K562 (cell line): ENCODE measurements at regions not wholly inside any gene's neighbourhood (a gene's known extent, or its start where the extent isn't known, plus 50 kb on each side); places are given as distances from the start of the nearest gene placed in this dataset.

Experiments used
- ATAC-seq: fragments of 200-7000 bp; cut with Tn5 transposase; 3 replicates; pipeline ENCODE4 v1.9.1; 2020; ENCODE audit warnings: moderate library complexity
- BruUV-seq: library from RNA; stranded (reverse); fragments of 400-500 nt; replicated peaks from 2 replicates; lab custom pipeline; 2021; lab: Mats Ljungman, UMichigan
- CTCF ChIA-PET: fragments of 300-600 bp; formaldehyde crosslinking; extraction: SDS; loops from one replicate; lab custom pipeline; 2021; ENCODE audit warnings: low intra/inter-chr PET ratio; lab: Yijun Ruan, JAX
- POLR2A ChIA-PET: fragments of 300-600, 350-650 bp; sonication (Branson Sonifier 250); formaldehyde crosslinking; extraction: SDS; loops from one replicate; lab custom pipeline; 2021; ENCODE audit warnings: antibody characterized with exemption, inconsistent platforms; lab: Yijun Ruan, JAX
- DNase-seq, 4 experiments: peaks; one replicate each; pipeline versions ENCODE4 v3.0.0 to v3.0.0-alpha.2; 2011 to 2018; ENCODE audit warnings: low spot score in 3 of 4, mixed read lengths in 3 of 4; ENCODE audit errors: extremely low read depth in 1 of 4
- FAIRE-seq: peaks from 2 replicates; lab custom pipeline; 2011; peaks lifted over from hg19 to GRCh38; lab: Jason Lieb, UNC
- H2AFZ ChIP-seq: 2 replicates; pipeline ENCODE4 v1.6.0; 2011; ENCODE audit warnings: low read depth, low read length, control low read depth, inconsistent platforms
- H3K27ac ChIP-seq: fragments of 200-600 bp; 3 replicates; pipeline ENCODE4 v1.8.0; 2011; ENCODE audit warnings: low read depth, mild to moderate bottlenecking, control low read depth, inconsistent platforms, low read length, moderate library complexity, mixed read lengths; ENCODE audit errors: extremely low read depth
- H3K27me3 ChIP-seq, 2 experiments: fragments of 300-600 bp in 1 of 2; 2 replicates in 1 of 2; 3 replicates in 1 of 2; pipeline versions ENCODE4 v1.6.0 to v1.8.0; 2011; ENCODE audit warnings: inconsistent platforms in 2 of 2, low read length in 2 of 2, mild to moderate bottlenecking in 1 of 2, mixed read lengths in 1 of 2, moderate library complexity in 1 of 2; ENCODE audit not compliant: control insufficient read depth in 2 of 2, insufficient read depth in 2 of 2
- H3K36me3 ChIP-seq: fragments of 300-600 bp; 3 replicates; pipeline ENCODE4 v1.8.0; 2011; ENCODE audit warnings: mild to moderate bottlenecking, low read length, inconsistent platforms; ENCODE audit not compliant: control insufficient read depth, insufficient read depth
- H3K4me1 ChIP-seq, 2 experiments: fragments of 200-600 bp in 1 of 2; replicated peaks in 1 of 2; 2 replicates in 1 of 2; 3 replicates in 1 of 2; pipeline versions ENCODE4 v1.5.1 to v1.8.0; 2011; ENCODE audit warnings: inconsistent platforms in 2 of 2, low read length in 2 of 2, mild to moderate bottlenecking in 1 of 2, mixed read lengths in 1 of 2, moderate library complexity in 1 of 2; ENCODE audit not compliant: control insufficient read depth in 2 of 2, insufficient read depth in 2 of 2
- H3K4me2 ChIP-seq: 2 replicates; pipeline ENCODE4 v1.6.1; 2011; ENCODE audit warnings: low read length, control low read depth, inconsistent platforms, mixed read lengths; ENCODE audit not compliant: insufficient read depth
- H3K4me3 ChIP-seq: fragments of 200-600 bp; sonication (generic), shearing (Covaris generic); 2 replicates; pipeline ENCODE4 v1.5.1; 2016; ENCODE audit warnings: control low read depth, inconsistent platforms
- H3K79me2 ChIP-seq: fragments of 200-600 bp; 3 replicates; pipeline ENCODE4 v1.8.0; 2011; ENCODE audit warnings: low read length, inconsistent platforms; ENCODE audit not compliant: control insufficient read depth, insufficient read depth
- H3K9ac ChIP-seq, 2 experiments: 2 replicates each; pipeline versions ENCODE4 v1.6.0 to v1.6.1; 2011; ENCODE audit warnings: low read depth in 2 of 2, low read length in 2 of 2, control low read depth in 1 of 2, inconsistent platforms in 1 of 2, mild to moderate bottlenecking in 1 of 2, mixed read lengths in 1 of 2; ENCODE audit not compliant: insufficient read depth in 1 of 2
- H3K9me1 ChIP-seq: one replicate; pipeline ENCODE4 v1.6.0; 2011; ENCODE audit warnings: inconsistent platforms, mild to moderate bottlenecking, low read length, moderate library complexity; ENCODE audit not compliant: control insufficient read depth, insufficient read depth
- H3K9me3 ChIP-seq: replicated peaks from 2 replicates; pipeline ENCODE4 v1.5.1; 2011; ENCODE audit warnings: low read depth, low read length, inconsistent platforms; ENCODE audit not compliant: control insufficient read depth, insufficient read depth
- H4K20me1 ChIP-seq: replicated peaks from 2 replicates; pipeline ENCODE4 v1.6.1; 2011; ENCODE audit warnings: low read length, inconsistent platforms, mixed read lengths; ENCODE audit not compliant: control insufficient read depth, insufficient read depth
- EGR1 ChIP-seq: fragments of 450-650 bp; conservative IDR thresholded peaks from 2 replicates; pipeline ENCODE4 v1.6.1; 2017; ENCODE audit warnings: mild to moderate bottlenecking
- HINFP ChIP-seq: fragments of 450-650 bp; conservative IDR thresholded peaks from 2 replicates; pipeline ENCODE4 v1.6.1; 2016; ENCODE audit warnings: missing genetic modification characterization, low read depth, mild to moderate bottlenecking, control low read depth, missing compliant biosample characterization
- POLR2G ChIP-seq: fragments of 200-400 bp; formaldehyde crosslinking; IDR thresholded peaks from 2 replicates; pipeline ENCODE4 v1.6.1; 2017; ENCODE audit warnings: low read depth, mild to moderate bottlenecking, antibody characterized with exemption, low read length, moderate library complexity
- RCOR1 ChIP-seq, 2 experiments: IDR thresholded peaks; 2 replicates each; pipeline ENCODE4 v1.6.1; 2012; ENCODE audit warnings: low read depth in 2 of 2, low read length in 2 of 2, borderline replicate concordance in 1 of 2, improper control_type of control experiment in 1 of 2
- RUNX1 ChIP-seq: sonication (generic); IDR thresholded peaks from 2 replicates; pipeline ENCODE4 v1.6.1; 2016; ENCODE audit warnings: antibody characterized with exemption, low read depth
- TARDBP ChIP-seq: fragments of 450-650 bp; IDR thresholded peaks from 2 replicates; pipeline ENCODE4 v1.6.1; 2016
- TFAM ChIP-seq: fragments of 250-450 bp; sonication (Bioruptor Pico); conservative IDR thresholded peaks from 2 replicates; pipeline ENCODE4 v1.5.0; 2021; ENCODE audit warnings: mild to moderate bottlenecking, moderate library complexity
- TFE3 ChIP-seq: fragments of 450-650 bp; formaldehyde crosslinking; IDR thresholded peaks from 2 replicates; pipeline ENCODE4 v1.4.0; 2020; ENCODE audit warnings: mild to moderate bottlenecking, mixed read lengths
- ZNF318 ChIP-seq, 2 experiments: fragments of 450-650 bp; IDR thresholded peaks; 2 replicates each; pipeline ENCODE4 v1.6.1; 2016; ENCODE audit warnings: mild to moderate bottlenecking in 2 of 2, borderline replicate concordance in 1 of 2, low read depth in 1 of 2, moderate library complexity in 1 of 2
- WGBS: fragments of 100-300 bp; shearing (Covaris generic); methylation state at CpG from one replicate; pipeline ENCODE4 v1.1.6; 2016; ENCODE audit warnings: low coverage, mixed read lengths; ENCODE audit not compliant: insufficient coverage; ENCODE audit errors: missing lambda C conversion rate; 5-methylcytosine and 5-hydroxymethylcytosine counted together
- in situ Hi-C: fragments of 300-500 bp; cut with MboI; formaldehyde crosslinking; loops from 4 replicates; pipeline ENCODE4 v1.15.0; 2018; ENCODE audit warnings: inconsistent platforms, mixed read lengths
- intact Hi-C: fragments of 100-400 bp; cut with micrococcal nuclease; formaldehyde crosslinking; loops from 2 replicates; pipeline ENCODE4 v1.14.2; 2022

GRCh38 chr10:118892255-118892654, 137.3 kb upstream of the NANOS1 start:
- no peak overlapping the region for H2AFZ ChIP-seq
- no peak overlapping the region for H3K4me2 ChIP-seq
- intact Hi-C loops = no loop called here
- H3K27ac ChIP-seq = no peak overlapping the region
- no peaks in the 10 kb centered on the region for H3K36me3 ChIP-seq
- no peak for DNase-seq
- no peaks in the 10 kb centered on the region; a peak in 1 of 5 replicates for H3K4me1 ChIP-seq
- BruUV-seq = no TSS peak
- ATAC-seq = no peak
- no peak for FAIRE-seq
- POLR2A ChIA-PET = no interaction called here
- H3K9me3 ChIP-seq = no peaks in the 10 kb centered on the region
- CTCF ChIA-PET = no interaction called here
- H3K79me2 ChIP-seq = no peaks in the 10 kb centered on the region
- H3K9ac ChIP-seq = no peak overlapping the region
- H3K27me3 ChIP-seq = peaks cover 0 to 5% of the 10 kb centered on the region in 2 experiments; a peak in 3 of 5 replicates
- H4K20me1 ChIP-seq = no peaks in the 10 kb centered on the region
- H3K9me1 ChIP-seq = no peaks in the 10 kb centered on the region
- no peak overlapping the region for H3K4me3 ChIP-seq
- TF ChIP-seq TFAM = no peak
- no peak for TF ChIP-seq TARDBP
- TF ChIP-seq RUNX1 = no peak
- no peak for TF ChIP-seq POLR2G
- TF ChIP-seq RCOR1 (IDR thresholded peaks at IDR 0.05; ENCODE audit: borderline replicate concordance in 1 of 2, low read depth in 2 of 2, low read length in 2 of 2) = no peak
- TF ChIP-seq HINFP (tag) = no peak
- no peak for TF ChIP-seq EGR1
- TF ChIP-seq ZNF318 (IDR thresholded peaks at IDR 0.05; ENCODE audit: borderline replicate concordance in 1 of 2, low read depth in 1 of 2) = no peak
- no peak for TF ChIP-seq TFE3 (CRISPR knock-in tag)
- TF ChIP-seq, all 486 proteins: peak for 0
- WGBS = 0% methylated on average over 1 of the region's 1 CpG
- in situ Hi-C loops = no loop called here
